ENCODE measurements at regions not wholly inside any gene's neighbourhood (a gene's known extent, or its start where the extent isn't known, plus 50 kb on each side); places are given as distances from the start of the nearest gene placed in this dataset.

GRCh38 chr12:105945880-105946279, 192.9 kb downstream of the NUAK1 start:
- H3K36me3 Mint-ChIP-seq, result no peaks in the 10 kb centered on the region
- ATAC-seq (no peak), DNase-seq (no peak)
- H3K4me3 ChIP-seq (ENCODE audit: low read length), result no peak overlapping the region
- H3K4me1 ChIP-seq (ENCODE audit: control insufficient read depth, insufficient read depth, low read length), result no peaks in the 10 kb centered on the region
- H3K27me3 Mint-ChIP-seq (ENCODE audit: low read depth in 2 of 2), result peaks cover 7% of the 10 kb centered on the region in 2 donors
- H3K9me3 ChIP-seq (ENCODE audit: control insufficient read depth, insufficient read depth, low read length), result no peaks in the 10 kb centered on the region
- WGBS (ENCODE audit: insufficient coverage), result 40% methylated on average over 1 of the region's 1 CpG
- intact Hi-C loops (cut with micrococcal nuclease), result no loop called here
- no peak overlapping the region for H3K4me3 Mint-ChIP-seq
- no peaks in the 10 kb centered on the region for H3K4me1 Mint-ChIP-seq
- H3K36me3 ChIP-seq (ENCODE audit: control insufficient read depth, insufficient read depth, low read length), result no peaks in the 10 kb centered on the region
- H3K27ac ChIP-seq (ENCODE audit: low read length), result no peak overlapping the region
- H3K27ac Mint-ChIP-seq, result no peak overlapping the region
- no peak for TF ChIP-seq CTCF (IDR thresholded peaks at IDR 0.05)
- no peaks in the 10 kb centered on the region for H3K27me3 ChIP-seq (ENCODE audit: control insufficient read depth, insufficient read depth, low read length)
- H3K9me3 Mint-ChIP-seq, result peaks cover 0 to 5% of the 10 kb centered on the region in 2 donors

GRCh38 chr12:105946493-105946901, 192.3 kb downstream of the NUAK1 start:
- TF ChIP-seq CTCF (IDR thresholded peaks at IDR 0.05), result no peak
- Histone ChIP-seq H3K4me1 (ENCODE audit: control insufficient read depth, insufficient read depth, low read length) (no peaks in the 10 kb centered on the region), H3K27me3 (ENCODE audit: control insufficient read depth, insufficient read depth, low read length) (no peaks in the 10 kb centered on the region), H3K27ac (ENCODE audit: low read length) (no peak overlapping the region), H3K4me3 (ENCODE audit: low read length) (no peak overlapping the region), H3K36me3 (ENCODE audit: control insufficient read depth, insufficient read depth, low read length) (no peaks in the 10 kb centered on the region), H3K9me3 (ENCODE audit: control insufficient read depth, insufficient read depth, low read length) (no peaks in the 10 kb centered on the region)
- 80% methylated on average over 1 of the region's 2 CpGs for WGBS (ENCODE audit: insufficient coverage)
- intact Hi-C loops (cut with micrococcal nuclease), result no loop called here
- Mint-ChIP-seq H3K9me3 (peaks cover 0 to 5% of the 10 kb centered on the region in 2 donors), H3K27ac (no peak overlapping the region), H3K36me3 (no peaks in the 10 kb centered on the region), H3K4me3 (no peak overlapping the region), H3K27me3 (ENCODE audit: low read depth in 2 of 2) (peaks cover 7% of the 10 kb centered on the region in 2 donors), H3K4me1 (no peaks in the 10 kb centered on the region)
- ATAC-seq (no peak), DNase-seq (no peak)

- WGBS (ENCODE audit: insufficient coverage), result 88% methylated on average over 5 of the region's 5 CpGs
- Histone ChIP-seq H3K27ac (ENCODE audit: low read length) (no peak overlapping the region), H3K4me1 (ENCODE audit: control insufficient read depth, insufficient read depth, low read length) (no peaks in the 10 kb centered on the region), H3K27me3 (ENCODE audit: control insufficient read depth, insufficient read depth, low read length) (no peaks in the 10 kb centered on the region), H3K4me3 (ENCODE audit: low read length) (no peak overlapping the region), H3K9me3 (ENCODE audit: control insufficient read depth, insufficient read depth, low read length) (no peaks in the 10 kb centered on the region), H3K36me3 (ENCODE audit: control insufficient read depth, insufficient read depth, low read length) (no peaks in the 10 kb centered on the region)
- ATAC-seq (no peak), DNase-seq (no peak)
- Mint-ChIP-seq H3K4me1 (no peaks in the 10 kb centered on the region), H3K9me3 (peaks cover 0 to 3% of the 10 kb centered on the region in 2 donors), H3K27ac (no peak overlapping the region), H3K36me3 (no peaks in the 10 kb centered on the region), H3K4me3 (no peak overlapping the region), H3K27me3 (ENCODE audit: low read depth in 2 of 2) (peaks cover 7% of the 10 kb centered on the region in 2 donors)
- intact Hi-C loops (cut with micrococcal nuclease), result no loop called here
- no peak for TF ChIP-seq CTCF (IDR thresholded peaks at IDR 0.05)
These were observed 190.8 kb downstream of the NUAK1 start for GRCh38 chr12:105947906-105948305.

GRCh38 chr12:105948331-105948730, 190.4 kb downstream of the NUAK1 start:
- TF ChIP-seq CTCF (IDR thresholded peaks at IDR 0.05), result no peak
- H3K27ac Mint-ChIP-seq, result no peak overlapping the region
- no peaks in the 10 kb centered on the region for H3K36me3 Mint-ChIP-seq
- ATAC-seq (no peak), DNase-seq (no peak)
- Histone ChIP-seq H3K4me3 (ENCODE audit: low read length) (no peak overlapping the region), H3K4me1 (ENCODE audit: control insufficient read depth, insufficient read depth, low read length) (no peaks in the 10 kb centered on the region), H3K36me3 (ENCODE audit: control insufficient read depth, insufficient read depth, low read length) (no peaks in the 10 kb centered on the region), H3K27me3 (ENCODE audit: control insufficient read depth, insufficient read depth, low read length) (no peaks in the 10 kb centered on the region), H3K9me3 (ENCODE audit: control insufficient read depth, insufficient read depth, low read length) (no peaks in the 10 kb centered on the region), H3K27ac (ENCODE audit: low read length) (no peak overlapping the region)
- intact Hi-C loops (cut with micrococcal nuclease), result no loop called here
- H3K4me1 Mint-ChIP-seq, result no peaks in the 10 kb centered on the region
- WGBS (ENCODE audit: insufficient coverage), result 68% methylated on average over 4 of the region's 4 CpGs
- no peak overlapping the region for H3K4me3 Mint-ChIP-seq
- peaks cover 0 to 3% of the 10 kb centered on the region in 2 donors for H3K9me3 Mint-ChIP-seq
- peaks cover 6 to 7% of the 10 kb centered on the region in 2 donors for H3K27me3 Mint-ChIP-seq (ENCODE audit: low read depth in 2 of 2)

Data from natural killer cell (primary cell).